ENCODE measurements at regions not wholly inside any gene's neighbourhood (a gene's known extent, or its start where the extent isn't known, plus 50 kb on each side); places are given as distances from the start of the nearest gene placed in this dataset.

DNA sequence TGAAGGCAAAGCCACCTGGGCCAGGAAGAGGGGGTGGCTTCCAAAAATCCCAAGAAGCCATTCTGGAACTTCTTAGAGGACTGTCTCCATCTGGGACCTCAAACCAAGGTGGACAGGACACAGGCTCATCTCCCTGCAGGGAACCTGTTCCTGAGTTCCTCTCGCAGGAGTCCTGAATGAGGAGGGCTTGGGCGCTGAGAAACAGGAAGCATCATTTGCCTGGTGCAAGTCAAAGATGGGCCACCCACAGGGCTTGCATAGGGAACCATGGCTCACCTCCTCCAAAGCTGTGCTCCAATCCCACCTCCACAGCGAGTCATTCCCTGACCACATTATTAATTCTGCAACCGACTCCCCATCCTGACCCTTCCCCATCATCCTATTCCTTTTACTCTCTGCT lies 55.0 kb upstream of the RPL38 start:
- DNase-seq (ENCODE audit: low spot score), result no peak
- in situ Hi-C loops (cut with HindIII; ENCODE audit: low sequenced_read_pairs), result no loop called here

DNA sequence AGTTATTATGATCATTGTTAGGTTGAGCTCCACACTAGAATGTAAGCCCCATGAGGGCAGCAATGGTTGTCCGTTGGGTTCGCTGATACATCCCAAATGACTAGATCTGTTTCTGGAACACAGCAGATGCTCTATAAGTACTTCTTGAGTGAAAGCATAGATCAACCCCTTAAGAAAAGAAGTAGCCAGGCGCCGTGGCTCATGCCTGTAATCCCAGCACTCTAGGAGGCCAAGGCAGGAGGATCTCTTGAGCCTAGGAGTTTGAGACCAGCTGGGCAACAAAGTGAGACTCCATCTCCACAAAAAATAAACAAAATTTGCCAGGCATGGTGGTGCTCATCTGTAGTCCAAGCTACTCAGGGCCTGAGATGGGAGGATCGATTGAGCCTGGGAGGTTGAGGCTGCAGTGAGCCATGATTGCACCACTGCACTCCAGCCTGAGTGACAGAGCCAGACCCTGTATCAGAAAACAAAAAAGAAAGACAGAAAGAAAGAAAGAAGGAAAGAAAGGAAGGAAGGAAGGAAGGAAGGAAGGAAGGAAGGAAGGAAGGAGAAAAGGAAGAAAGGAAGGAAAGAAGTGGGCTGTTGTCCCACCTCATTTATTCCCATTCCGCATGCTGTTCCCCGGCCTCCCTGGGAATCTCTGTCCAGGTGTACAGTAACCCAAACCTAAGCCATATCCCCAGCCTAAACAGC lies 54.4 kb upstream of the RPL38 start:
- in situ Hi-C loops (cut with HindIII; ENCODE audit: low sequenced_read_pairs), result no loop called here
- no peak for DNase-seq (ENCODE audit: low spot score)

DNA sequence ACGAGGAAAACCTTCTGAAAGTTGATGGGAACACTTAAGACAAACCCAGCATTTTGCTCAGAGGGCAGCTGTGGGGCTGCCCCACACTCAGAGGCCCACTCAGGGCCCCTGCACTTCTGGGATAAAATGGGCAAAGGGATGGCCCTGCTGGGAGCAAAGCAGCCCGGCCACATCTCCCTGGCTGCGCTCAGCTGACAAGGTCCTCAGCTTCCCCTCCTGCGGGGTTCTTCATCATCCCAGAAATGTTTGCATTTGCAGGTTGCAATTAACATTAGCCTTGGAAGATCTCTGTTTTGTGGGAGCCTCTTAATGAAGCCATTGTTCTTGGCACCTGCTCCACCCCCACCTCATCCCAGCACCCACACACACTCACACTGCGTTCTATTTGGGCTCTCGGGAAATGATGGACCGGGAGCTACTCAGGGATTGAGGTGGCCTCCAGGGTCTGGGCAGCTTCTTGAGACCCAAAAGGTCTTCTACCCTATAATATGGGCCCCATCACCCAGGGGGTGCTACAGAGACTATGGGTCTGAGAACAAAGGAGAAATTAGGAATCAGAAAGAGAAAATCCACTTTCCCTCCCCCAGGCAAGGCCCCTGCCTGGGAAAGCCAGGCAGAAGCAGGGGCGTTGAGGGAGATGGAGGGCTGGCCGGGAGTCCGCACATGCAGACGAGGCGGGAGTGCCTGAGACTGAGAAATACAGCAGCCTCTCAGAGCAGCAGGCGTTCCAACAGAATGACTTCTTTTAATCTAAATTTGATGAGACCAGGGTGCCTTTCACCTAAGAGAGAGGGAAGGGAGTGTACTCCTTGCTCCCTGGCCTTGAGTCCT lies 53.7 kb upstream of the RPL38 start:
- in situ Hi-C loops (cut with HindIII; ENCODE audit: low sequenced_read_pairs), result no loop called here
- DNase-seq (ENCODE audit: low spot score), result no peak

DNA sequence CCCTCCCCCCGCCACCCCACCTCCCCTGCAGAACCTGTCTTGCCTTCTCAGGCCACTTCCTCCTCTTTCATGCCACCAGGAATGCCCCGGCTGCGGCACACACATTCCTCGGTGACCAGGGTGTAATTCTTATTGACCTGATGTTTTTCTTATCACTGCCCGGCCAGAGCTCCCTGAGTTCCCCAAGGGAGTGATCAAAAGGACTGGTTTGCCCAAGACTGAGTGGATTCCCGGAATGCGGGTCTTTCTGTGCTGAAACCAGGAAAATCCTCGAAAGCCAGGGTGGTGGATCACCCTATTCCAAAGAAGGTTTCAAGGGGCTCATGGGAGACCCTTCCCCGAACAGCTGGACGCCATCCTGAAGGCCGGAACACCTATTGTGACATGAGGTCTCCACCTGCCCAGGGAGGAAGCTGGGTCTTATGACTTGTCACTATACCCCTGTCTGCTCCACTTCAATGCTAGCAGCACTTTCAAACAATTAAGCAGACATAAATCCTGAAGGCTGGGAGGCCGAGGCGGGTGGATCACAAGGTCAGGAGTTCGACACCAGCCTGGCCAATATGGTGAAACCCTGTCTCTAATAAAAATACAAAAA lies 53.0 kb upstream of the RPL38 start:
- in situ Hi-C loops (cut with HindIII; ENCODE audit: low sequenced_read_pairs), result no loop called here
- no peak for DNase-seq (ENCODE audit: low spot score)

DNA sequence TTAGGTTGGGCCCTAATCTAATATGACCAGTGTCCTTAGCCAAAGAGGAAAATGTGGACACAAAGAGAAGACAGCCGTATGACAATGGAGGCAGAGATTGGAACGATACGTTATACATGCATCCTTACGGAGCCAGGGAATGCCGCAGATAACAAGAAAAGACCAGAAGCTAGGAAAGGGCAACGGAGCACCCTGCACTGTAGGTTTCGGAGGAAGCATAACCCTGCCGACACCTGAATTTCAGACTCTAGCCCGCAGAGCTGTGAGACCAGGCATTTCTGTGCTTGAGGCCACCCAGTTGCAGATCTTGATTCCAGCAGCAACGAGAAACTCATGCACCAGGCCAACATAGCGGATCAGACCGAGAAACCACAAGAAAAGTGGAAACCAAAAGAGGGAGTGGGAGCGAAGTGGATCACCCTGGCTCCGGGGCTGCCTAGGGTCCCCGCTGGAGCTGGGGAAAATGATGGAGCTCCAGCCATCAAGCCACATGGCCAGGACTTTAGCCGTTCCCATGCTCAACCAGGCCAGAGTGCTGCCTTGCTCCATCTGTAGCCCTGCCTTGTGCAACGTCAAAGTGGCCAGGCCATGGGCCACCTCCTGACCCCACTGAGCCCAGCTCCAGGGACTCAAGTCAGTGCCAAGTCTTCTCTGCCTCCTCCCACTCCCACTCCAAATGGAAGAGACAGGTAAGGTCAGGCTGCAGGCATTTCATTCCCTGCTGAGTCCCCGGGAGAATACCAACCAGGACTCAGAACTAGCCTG lies 51.7 kb upstream of the RPL38 start:
- in situ Hi-C loops (cut with HindIII; ENCODE audit: low sequenced_read_pairs), result no loop called here
- no peak for DNase-seq (ENCODE audit: low spot score)

DNA sequence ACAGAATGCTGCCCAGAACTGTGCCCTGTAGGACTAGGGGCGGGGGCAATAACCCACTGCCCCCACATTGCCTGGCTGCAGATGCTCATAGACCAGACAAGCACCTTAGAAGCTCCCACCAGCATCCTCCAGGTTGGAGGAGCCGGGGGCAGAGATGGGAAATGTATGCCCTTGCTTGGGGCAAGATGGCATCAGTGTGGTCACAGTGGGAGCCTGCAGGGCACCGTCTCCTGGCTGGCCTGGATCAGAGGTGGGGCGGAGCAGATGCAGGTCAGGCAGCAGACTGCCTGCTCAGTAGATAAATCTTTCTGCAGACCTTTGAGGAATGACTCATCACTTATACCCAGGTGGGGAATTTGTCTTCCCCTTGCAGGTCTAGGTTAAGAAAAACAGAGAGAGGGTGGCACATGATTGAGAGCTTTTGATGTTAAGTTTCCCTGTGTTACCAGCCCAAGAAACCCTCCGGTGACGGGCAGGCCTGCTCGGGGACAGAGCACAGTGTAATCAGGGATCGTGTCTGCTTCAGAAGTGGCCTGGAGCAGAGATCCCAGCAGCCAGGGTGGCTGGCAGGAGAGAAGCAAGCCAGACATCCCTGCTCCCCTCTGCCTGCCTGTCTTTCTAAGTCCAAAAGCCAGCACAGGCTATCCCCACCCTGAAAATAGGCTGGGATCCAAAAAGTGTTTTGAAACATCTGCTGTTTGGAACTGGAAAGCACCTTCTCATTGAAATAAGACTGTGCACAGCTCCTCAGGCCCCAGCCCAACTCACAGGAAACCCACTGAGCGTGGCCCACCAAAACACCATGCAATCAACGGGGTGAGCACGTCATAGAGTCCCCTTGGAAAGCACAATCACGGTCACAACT lies 50.7 kb upstream of the RPL38 start:
- no peak for DNase-seq (ENCODE audit: low spot score)
- in situ Hi-C loops (cut with HindIII; ENCODE audit: low sequenced_read_pairs), result no loop called here

DNA sequence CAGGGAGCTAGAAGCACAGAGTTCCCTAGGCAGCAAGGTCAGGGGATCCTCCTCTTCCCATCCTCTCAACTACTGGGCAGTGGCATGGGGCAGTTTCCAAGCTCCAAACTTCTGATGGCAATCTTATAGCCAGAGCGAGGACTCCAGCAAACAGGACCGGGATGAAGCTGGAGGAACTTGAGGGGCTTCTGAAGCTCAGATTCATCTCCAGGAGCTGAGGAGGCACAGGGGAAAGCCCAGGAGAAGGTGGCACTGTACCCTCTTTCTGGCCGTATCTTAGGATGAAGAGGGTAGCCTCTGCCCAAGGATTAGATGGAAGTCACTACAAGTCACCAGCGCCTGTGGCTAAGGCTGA lies 50.0 kb upstream of the RPL38 start:
- in situ Hi-C loops (cut with HindIII; ENCODE audit: low sequenced_read_pairs), result no loop called here
- DNase-seq (ENCODE audit: low spot score), result no peak
